ENCODE measurements at regions not wholly inside any gene's neighbourhood (a gene's known extent, or its start where the extent isn't known, plus 50 kb on each side); places are given as distances from the start of the nearest gene placed in this dataset.

- no peak for TF ChIP-seq PBX3 (IDR thresholded peaks at IDR 0.05)
- TF ChIP-seq, protein P1, sequence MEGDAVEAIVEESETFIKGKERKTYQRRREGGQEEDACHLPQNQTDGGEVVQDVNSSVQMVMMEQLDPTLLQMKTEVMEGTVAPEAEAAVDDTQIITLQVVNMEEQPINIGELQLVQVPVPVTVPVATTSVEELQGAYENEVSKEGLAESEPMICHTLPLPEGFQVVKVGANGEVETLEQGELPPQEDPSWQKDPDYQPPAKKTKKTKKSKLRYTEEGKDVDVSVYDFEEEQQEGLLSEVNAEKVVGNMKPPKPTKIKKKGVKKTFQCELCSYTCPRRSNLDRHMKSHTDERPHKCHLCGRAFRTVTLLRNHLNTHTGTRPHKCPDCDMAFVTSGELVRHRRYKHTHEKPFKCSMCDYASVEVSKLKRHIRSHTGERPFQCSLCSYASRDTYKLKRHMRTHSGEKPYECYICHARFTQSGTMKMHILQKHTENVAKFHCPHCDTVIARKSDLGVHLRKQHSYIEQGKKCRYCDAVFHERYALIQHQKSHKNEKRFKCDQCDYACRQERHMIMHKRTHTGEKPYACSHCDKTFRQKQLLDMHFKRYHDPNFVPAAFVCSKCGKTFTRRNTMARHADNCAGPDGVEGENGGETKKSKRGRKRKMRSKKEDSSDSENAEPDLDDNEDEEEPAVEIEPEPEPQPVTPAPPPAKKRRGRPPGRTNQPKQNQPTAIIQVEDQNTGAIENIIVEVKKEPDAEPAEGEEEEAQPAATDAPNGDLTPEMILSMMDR (IDR thresholded peaks at IDR 0.05) = no peak
- TF ChIP-seq RCOR1 (IDR thresholded peaks at IDR 0.05; ENCODE audit: low read depth, low read length) = no peak
- no peak for TF ChIP-seq HDAC2 (IDR thresholded peaks at IDR 0.05)
- TF ChIP-seq CHD2 (IDR thresholded peaks at IDR 0.05; ENCODE audit: low read length, partially characterized antibody) = no peak
- TF ChIP-seq MYC (IDR thresholded peaks at IDR 0.05; ENCODE audit: borderline replicate concordance, low read length) = no peak
- TF ChIP-seq JUNB (IDR thresholded peaks at IDR 0.05) = no peak
Measured at GRCh38 chr15:81619002-81619401, 245.0 kb upstream of the TMC3 start.

All from A549 (cell line).